ENCODE measurements at regions not wholly inside any gene's neighbourhood (a gene's known extent, or its start where the extent isn't known, plus 50 kb on each side); places are given as distances from the start of the nearest gene placed in this dataset.

- Histone ChIP-seq H3K36me3 (replicated peaks; ENCODE audit: insufficient read depth, low read length) (no peaks in the 10 kb centered on the region), H3K9me2 (replicated peaks; ENCODE audit: insufficient read depth, low read length) (no peaks in the 10 kb centered on the region), H3K9ac (ENCODE audit: low read length) (no peak overlapping the region), H2AFZ (ENCODE audit: low read length) (no peak overlapping the region), H3K79me2 (ENCODE audit: low read length) (no peaks in the 10 kb centered on the region), H3K9me3 (replicated peaks; ENCODE audit: insufficient read depth, low read length) (no peaks in the 10 kb centered on the region), H4K20me1 (ENCODE audit: insufficient read depth, low read length) (no peaks in the 10 kb centered on the region), H3K27ac (ENCODE audit: low read length) (no peak overlapping the region), H3K4me2 (ENCODE audit: low read depth, low read length) (no peak overlapping the region), H3K4me3 (ENCODE audit: low read length) (no peak overlapping the region), H3F3A (ENCODE audit: insufficient read depth, low read length) (no peaks in the 10 kb centered on the region), H3K27me3 (replicated peaks; ENCODE audit: insufficient read depth, low read length) (no peaks in the 10 kb centered on the region), H3K4me1 (ENCODE audit: low read length) (no peaks in the 10 kb centered on the region)
- TF ChIP-seq CTCF (IDR thresholded peaks at IDR 0.05; ENCODE audit: low read length) (no peak), EZH2phosphoT487 (IDR thresholded peaks at IDR 0.05; ENCODE audit: low read length) (no peak), EZH2 (optimal IDR thresholded peaks at IDR 0.05; ENCODE audit: low read depth, low read length) (no peak)
- DNase-seq, result no peak
Observed at GRCh38 chr11:27816197-27816596, 115.9 kb upstream of the BDNF start.

GRCh38 chr11:27812341-27812740, 112.1 kb upstream of the BDNF start:
- no peak overlapping the region for H3K4me3 ChIP-seq (ENCODE audit: low read length)
- H3K9me3 ChIP-seq (replicated peaks; ENCODE audit: insufficient read depth, low read length), result no peaks in the 10 kb centered on the region
- H3K9me2 ChIP-seq (replicated peaks; ENCODE audit: insufficient read depth, low read length), result no peaks in the 10 kb centered on the region
- H4K20me1 ChIP-seq (ENCODE audit: insufficient read depth, low read length), result no peaks in the 10 kb centered on the region
- H3K27me3 ChIP-seq (replicated peaks; ENCODE audit: insufficient read depth, low read length), result no peaks in the 10 kb centered on the region
- TF ChIP-seq EZH2phosphoT487 (IDR thresholded peaks at IDR 0.05; ENCODE audit: low read length) (no peak), CTCF (IDR thresholded peaks at IDR 0.05; ENCODE audit: low read length) (no peak), EZH2 (optimal IDR thresholded peaks at IDR 0.05; ENCODE audit: low read depth, low read length) (no peak)
- no peaks in the 10 kb centered on the region for H3F3A ChIP-seq (ENCODE audit: insufficient read depth, low read length)
- no peak overlapping the region for H3K9ac ChIP-seq (ENCODE audit: low read length)
- H3K4me1 ChIP-seq (ENCODE audit: low read length), result no peaks in the 10 kb centered on the region
- no peaks in the 10 kb centered on the region for H3K79me2 ChIP-seq (ENCODE audit: low read length)
- no peaks in the 10 kb centered on the region for H3K36me3 ChIP-seq (replicated peaks; ENCODE audit: insufficient read depth, low read length)
- H3K27ac ChIP-seq (ENCODE audit: low read length), result no peak overlapping the region
- no peak for DNase-seq
- no peak overlapping the region for H3K4me2 ChIP-seq (ENCODE audit: low read depth, low read length)
- no peak overlapping the region for H2AFZ ChIP-seq (ENCODE audit: low read length)

- no peaks in the 10 kb centered on the region for H3K9me2 ChIP-seq (replicated peaks; ENCODE audit: insufficient read depth, low read length)
- TF ChIP-seq CTCF (IDR thresholded peaks at IDR 0.05; ENCODE audit: low read length) (no peak), EZH2 (optimal IDR thresholded peaks at IDR 0.05; ENCODE audit: low read depth, low read length) (no peak), EZH2phosphoT487 (IDR thresholded peaks at IDR 0.05; ENCODE audit: low read length) (no peak)
- no peaks in the 10 kb centered on the region for H4K20me1 ChIP-seq (ENCODE audit: insufficient read depth, low read length)
- no peak overlapping the region for H3K4me3 ChIP-seq (ENCODE audit: low read length)
- no peaks in the 10 kb centered on the region for H3K27me3 ChIP-seq (replicated peaks; ENCODE audit: insufficient read depth, low read length)
- H3K27ac ChIP-seq (ENCODE audit: low read length), result no peak overlapping the region
- no peaks in the 10 kb centered on the region for H3F3A ChIP-seq (ENCODE audit: insufficient read depth, low read length)
- H3K4me2 ChIP-seq (ENCODE audit: low read depth, low read length), result no peak overlapping the region
- H3K9me3 ChIP-seq (replicated peaks; ENCODE audit: insufficient read depth, low read length), result no peaks in the 10 kb centered on the region
- H3K79me2 ChIP-seq (ENCODE audit: low read length), result no peaks in the 10 kb centered on the region
- H3K4me1 ChIP-seq (ENCODE audit: low read length), result no peaks in the 10 kb centered on the region
- H3K36me3 ChIP-seq (replicated peaks; ENCODE audit: insufficient read depth, low read length), result no peaks in the 10 kb centered on the region
- no peak overlapping the region for H3K9ac ChIP-seq (ENCODE audit: low read length)
- no peak for DNase-seq
- no peak overlapping the region for H2AFZ ChIP-seq (ENCODE audit: low read length)
Observed at GRCh38 chr11:27807596-27807995, 107.3 kb upstream of the BDNF start.

Measured in MM.1S (cell line).